HCT116 (cell line): ENCODE measurements at regions not wholly inside any gene's neighbourhood (a gene's known extent, or its start where the extent isn't known, plus 50 kb on each side); places are given as distances from the start of the nearest gene placed in this dataset.

Experiments used
- ATAC-seq: fragments of 200-7000 bp; cut with Tn5 transposase; 2 replicates; pipeline ENCODE4 v1.9.1; 2020; ENCODE audit warnings: mild to moderate bottlenecking, moderate library complexity
- BruUV-seq: library from RNA; stranded (reverse); fragments of 400-500 nt; replicated peaks from 2 replicates; lab custom pipeline; 2021; lab: Mats Ljungman, UMichigan
- CTCF ChIA-PET: fragments of 300-600 bp; sonication (Branson Sonifier 250); formaldehyde crosslinking; loops from one replicate; lab custom pipeline; 2021; ENCODE audit warnings: antibody characterized with exemption; lab: Charles Lee
- POLR2A ChIA-PET: fragments of 300-600, 350-600 bp; sonication (Branson Sonifier 250); formaldehyde crosslinking; loops from one replicate; lab custom pipeline; 2021; ENCODE audit warnings: antibody characterized with exemption; lab: Charles Lee
- RAD21 ChIA-PET, 2 experiments: fragments of 300-600 bp; sonication (Branson Sonifier 250); formaldehyde crosslinking; loops; one replicate each; lab custom pipeline; 2023; ENCODE audit warnings: low total read pairs in 2 of 2; ENCODE audit not compliant: uncharacterized antibody in 2 of 2, unreplicated experiment in 2 of 2, low non-redundant PET in 1 of 2; lab: Charles Lee
- DNase-seq: peaks from one replicate; pipeline ENCODE4 v3.0.0-alpha.2; 2010; ENCODE audit warnings: low read depth, low spot score
- H2AFZ ChIP-seq: fragments of 200-600 bp; shearing (Covaris generic), sonication (generic); 2 replicates; pipeline ENCODE4 v1.6.1; 2017; ENCODE audit warnings: low read depth, mixed run types, mixed read lengths, antibody characterized with exemption, low read length; ENCODE audit not compliant: poor library complexity, severe bottlenecking
- H3K27ac ChIP-seq: 2 replicates; pipeline ENCODE4 v1.5.1; 2012; ENCODE audit warnings: low read depth, low read length
- H3K27me3 ChIP-seq: fragments of 200-600 bp; sonication (generic); 2 replicates; pipeline ENCODE4 v1.6.1; 2016; ENCODE audit warnings: mixed run types, low read length, mixed read lengths; ENCODE audit not compliant: insufficient read depth
- H3K36me3 ChIP-seq, 2 experiments: fragments of 200-500 bp in 1 of 2; fragments of 200-600 bp in 1 of 2; sonication (Bioruptor generic) in 1 of 2; sonication (generic) in 1 of 2; 2 replicates each; pipeline versions ENCODE4 v1.5.1 to v1.6.1; 2014 to 2016; ENCODE audit warnings: low read length in 2 of 2, inconsistent platforms in 1 of 2, mixed read lengths in 1 of 2, mixed run types in 1 of 2; ENCODE audit not compliant: insufficient read depth in 2 of 2, control insufficient read depth in 1 of 2
- H3K4me1 ChIP-seq, 2 experiments: fragments of 200-600 bp in 1 of 2; sonication (generic) in 1 of 2; 2 replicates each; pipeline versions ENCODE4 v1.5.1 to v1.6.1; 2012 to 2017; ENCODE audit warnings: low read length in 2 of 2, inconsistent platforms in 1 of 2, mild to moderate bottlenecking in 1 of 2, mixed read lengths in 1 of 2, mixed run types in 1 of 2, moderate library complexity in 1 of 2; ENCODE audit not compliant: insufficient read depth in 2 of 2, control insufficient read depth in 1 of 2
- H3K4me2 ChIP-seq: fragments of 200-600 bp; sonication (generic); 2 replicates; pipeline ENCODE4 v1.6.1; 2017; ENCODE audit warnings: mixed run types, low read length, mixed read lengths
- H3K4me3 ChIP-seq, 2 experiments: fragments of 200-600 bp in 1 of 2; sonication (generic) in 1 of 2; replicated peaks in 1 of 2; 2 replicates each; pipeline ENCODE4 v1.5.1; 2011 to 2016; ENCODE audit warnings: low read length in 2 of 2, control low read depth in 1 of 2, low read depth in 1 of 2, mild to moderate bottlenecking in 1 of 2, mixed read lengths in 1 of 2, mixed run types in 1 of 2
- H3K79me2 ChIP-seq: fragments of 200-600 bp; sonication (generic); 2 replicates; pipeline ENCODE4 v1.6.1; 2017; ENCODE audit warnings: mild to moderate bottlenecking, mixed run types, low read length, moderate library complexity, mixed read lengths; ENCODE audit not compliant: insufficient read depth
- H3K9ac ChIP-seq: fragments of 200-600 bp; sonication (generic); 2 replicates; pipeline ENCODE4 v1.6.1; 2016; ENCODE audit warnings: low read length, mixed read lengths
- H3K9me2 ChIP-seq: fragments of 200-600 bp; sonication (generic), shearing (Covaris generic); 2 replicates; pipeline ENCODE4 v1.6.1; 2017; ENCODE audit warnings: mixed run types, mild to moderate bottlenecking, moderate library complexity; ENCODE audit not compliant: insufficient read depth
- H3K9me3 ChIP-seq, 2 experiments: fragments of 200-500 bp in 1 of 2; fragments of 200-600 bp in 1 of 2; sonication (Bioruptor generic) in 1 of 2; sonication (generic) in 1 of 2; 2 replicates each; pipeline ENCODE4 v1.6.1; 2014 to 2017; ENCODE audit warnings: low read length in 2 of 2, mixed read lengths in 2 of 2, inconsistent platforms in 1 of 2, low read depth in 1 of 2, mild to moderate bottlenecking in 1 of 2, mixed run types in 1 of 2, moderate library complexity in 1 of 2; ENCODE audit not compliant: control insufficient read depth in 1 of 2, insufficient read depth in 1 of 2
- H4K20me1 ChIP-seq: fragments of 200-600 bp; sonication (generic), shearing (Covaris generic); 2 replicates; pipeline ENCODE4 v1.6.1; 2017; ENCODE audit warnings: mixed run types, mild to moderate bottlenecking, moderate library complexity; ENCODE audit not compliant: insufficient read depth
- ATF3 ChIP-seq: IDR thresholded peaks from 2 replicates; pipeline ENCODE4 v1.6.1; 2012
- CEBPB ChIP-seq: IDR thresholded peaks from 2 replicates; pipeline ENCODE4 v1.6.1; 2012; ENCODE audit warnings: low read depth
- CTCF ChIP-seq, 3 experiments: fragments of 200-600 bp in 1 of 3; sonication (generic) in 1 of 3; IDR thresholded peaks in 2 of 3; conservative IDR thresholded peaks in 1 of 3; 2 replicates each; pipeline ENCODE4 v1.5.1; 2012 to 2017; ENCODE audit warnings: low read depth in 2 of 3, low read length in 2 of 3, antibody characterized with exemption in 1 of 3, borderline replicate concordance in 1 of 3, control low read depth in 1 of 3, mild to moderate bottlenecking in 1 of 3, mixed read lengths in 1 of 3, mixed run types in 1 of 3, moderate library complexity in 1 of 3; ENCODE audit not compliant: insufficient read depth in 1 of 3
- EGR1 ChIP-seq: IDR thresholded peaks from 2 replicates; pipeline ENCODE4 v1.6.1; 2012; ENCODE audit warnings: low read depth
- EZH2 ChIP-seq: fragments of 200-600 bp; sonication (generic); IDR thresholded peaks from 2 replicates; pipeline ENCODE4 v1.6.1; 2017; ENCODE audit warnings: antibody characterized with exemption, mixed run types
- EZH2phosphoT487 ChIP-seq: fragments of 200-600 bp; IDR thresholded peaks from 2 replicates; pipeline ENCODE4 v1.6.1; 2018; ENCODE audit warnings: antibody characterized with exemption, borderline replicate concordance
- FOSL1 ChIP-seq: IDR thresholded peaks from 2 replicates; pipeline ENCODE4 v1.6.1; 2012; ENCODE audit warnings: low read depth
- JUND ChIP-seq: IDR thresholded peaks from 2 replicates; pipeline ENCODE4 v1.6.1; 2012
- MAX ChIP-seq: IDR thresholded peaks from 2 replicates; pipeline ENCODE4 v1.6.1; 2012
- POLR2AphosphoS5 ChIP-seq: IDR thresholded peaks from 2 replicates; pipeline ENCODE4 v1.6.1; 2011; ENCODE audit warnings: mild to moderate bottlenecking, low read depth, low read length, moderate library complexity
- RAD21 ChIP-seq: IDR thresholded peaks from 2 replicates; pipeline ENCODE4 v1.6.1; 2012; ENCODE audit warnings: low read depth, mild to moderate bottlenecking
- REST ChIP-seq: IDR thresholded peaks from 2 replicates; pipeline ENCODE4 v1.6.1; 2012; ENCODE audit warnings: low read depth
- SRF ChIP-seq: IDR thresholded peaks from 2 replicates; pipeline ENCODE4 v1.6.1; 2012; ENCODE audit warnings: low read depth
- YY1 ChIP-seq: IDR thresholded peaks from 2 replicates; pipeline ENCODE4 v1.6.1; 2011; ENCODE audit warnings: low read length, low read depth, moderate library complexity, mild to moderate bottlenecking; ENCODE audit not compliant: insufficient replicate concordance; ENCODE audit errors: extremely low read depth
- ZBTB33 ChIP-seq: IDR thresholded peaks from 2 replicates; pipeline ENCODE4 v1.6.1; 2011; ENCODE audit warnings: mild to moderate bottlenecking, low read length, moderate library complexity; ENCODE audit not compliant: insufficient replicate concordance; ENCODE audit errors: extremely low read depth
- ZFX ChIP-seq: fragments of 450-650 bp; IDR thresholded peaks from 2 replicates; pipeline ENCODE4 v1.6.1; 2017
- ZNF274 ChIP-seq: fragments of 200-500 bp; sonication (Bioruptor generic); IDR thresholded peaks from 2 replicates; pipeline ENCODE4 v1.6.1; 2014; ENCODE audit warnings: mild to moderate bottlenecking, low read depth, low read length, inconsistent platforms
- intact Hi-C: fragments of 100-400 bp; cut with micrococcal nuclease; formaldehyde crosslinking; loops from 2 replicates; pipeline ENCODE4 v1.10.0; 2022

GRCh38 chr4:29310252-29310651 is 1409.9 kb upstream of the PCDH7 start:
- no peak for DNase-seq
- H3K27ac ChIP-seq, result no peak overlapping the region
- CTCF ChIA-PET, result no interaction called here
- BruUV-seq, result no TSS peak
- H3K36me3 ChIP-seq, result no peaks in the 10 kb centered on the region
- TF ChIP-seq POLR2AphosphoS5 (no peak), ZFX (no peak), CTCF (IDR thresholded peaks at IDR 0.05 in 2 of 3, conservative IDR thresholded peaks at IDR 0.05 in 1 of 3; ENCODE audit: borderline replicate concordance in 1 of 3, insufficient read depth in 1 of 3, low read depth in 2 of 3, low read length in 2 of 3) (no peak), ZNF274 (no peak), EZH2 (no peak), YY1 (no peak), REST (no peak), EZH2phosphoT487 (no peak), JUND (no peak), MAX (no peak), ZBTB33 (no peak), SRF (no peak), ATF3 (no peak), EGR1 (no peak), FOSL1 (no peak), CEBPB (no peak), RAD21 (no peak)
- TF ChIP-seq, all 23 proteins: peak for 0
- no peak overlapping the region for H2AFZ ChIP-seq
- H3K79me2 ChIP-seq, result no peaks in the 10 kb centered on the region
- no peak for ATAC-seq
- H3K9me3 ChIP-seq, result no peaks in the 10 kb centered on the region
- no peaks in the 10 kb centered on the region for H3K9me2 ChIP-seq
- H3K4me1 ChIP-seq, result no peaks in the 10 kb centered on the region
- H3K27me3 ChIP-seq, result no peaks in the 10 kb centered on the region
- POLR2A ChIA-PET, result no interaction called here
- no peak overlapping the region for H3K4me3 ChIP-seq
- H3K9ac ChIP-seq, result no peak overlapping the region
- RAD21 ChIA-PET, result no interaction called here
- H3K4me2 ChIP-seq, result no peak overlapping the region
- H4K20me1 ChIP-seq, result no peaks in the 10 kb centered on the region
- intact Hi-C loops, result no loop called here
